A673 (cell line): ENCODE measurements at regions not wholly inside any gene's neighbourhood (a gene's known extent, or its start where the extent isn't known, plus 50 kb on each side); places are given as distances from the start of the nearest gene placed in this dataset.
"Not testable (repeated sequence)": the region's sequence is repeated elsewhere in the genome, so short reads cannot be mapped to it uniquely, and the experiment has no call there.

ENCODE experiments used
- CTCF ChIP-seq: fragments of 300-800, 200-600 bp; sonication (generic); conservative IDR thresholded peaks from 2 replicates; pipeline ENCODE4 v1.5.1; 2017; ENCODE audit warnings: low read depth, mild to moderate bottlenecking, antibody characterized with exemption, low read length, moderate library complexity, mixed read lengths
- EZH2 ChIP-seq: fragments of 200-600 bp; sonication (generic); IDR thresholded peaks from 2 replicates; pipeline ENCODE4 v1.6.1; 2017; ENCODE audit warnings: borderline replicate concordance, low read depth, mild to moderate bottlenecking, mixed read lengths, antibody characterized with exemption, low read length; ENCODE audit not compliant: poor library complexity, severe bottlenecking

- TF ChIP-seq CTCF, EZH2: not testable (repeated sequence)
These were observed 530.7 kb downstream of the FOXD4L4 start for GRCh38 chr9:66267684-66268083.
